ENCODE measurements at regions not wholly inside any gene's neighbourhood (a gene's known extent, or its start where the extent isn't known, plus 50 kb on each side); places are given as distances from the start of the nearest gene placed in this dataset.

- DNase-seq (ENCODE audit: low read depth) = no peak
These were observed 341.8 kb downstream of the MAN2A1 start for GRCh38 chr5:110031402-110032140.

GRCh38 chr5:110032376-110032775 lies 342.6 kb downstream of the MAN2A1 start:
- no peak for DNase-seq (ENCODE audit: low read depth)

DNA sequence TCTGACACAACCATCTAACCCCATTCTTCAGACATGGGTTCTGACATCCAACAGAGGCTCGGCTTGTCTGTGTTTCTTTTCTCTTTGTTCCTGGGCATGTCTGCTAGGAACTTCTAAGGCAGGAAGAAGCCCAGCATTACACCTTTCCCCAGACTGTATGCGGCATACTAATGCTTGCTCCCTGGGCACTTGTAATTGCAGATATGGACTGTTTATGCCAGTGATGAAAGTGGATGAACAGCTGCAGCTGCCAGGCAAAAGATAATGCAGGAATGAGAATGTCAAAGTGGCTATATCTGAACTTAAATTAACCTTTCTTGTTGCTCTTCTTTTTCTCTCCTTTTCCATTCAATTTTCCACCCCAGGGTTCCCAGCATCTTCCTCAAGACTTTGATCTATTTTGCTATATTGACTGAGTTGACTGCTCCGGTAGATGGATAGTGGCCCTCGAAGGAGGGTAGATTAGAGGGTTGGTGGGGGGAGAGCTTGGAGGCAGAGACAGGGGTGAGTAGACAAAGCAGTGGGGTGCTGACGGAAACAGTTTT lies 344.4 kb downstream of the MAN2A1 start:
- DNase-seq (ENCODE audit: low read depth) = no peak

- no peak for DNase-seq (ENCODE audit: low read depth)
These were observed 348.7 kb downstream of the MAN2A1 start for GRCh38 chr5:110038297-110038997.

- DNase-seq (ENCODE audit: low read depth) = no peak
These were observed 350.5 kb downstream of the MAN2A1 start for GRCh38 chr5:110040178-110040577.

DNA sequence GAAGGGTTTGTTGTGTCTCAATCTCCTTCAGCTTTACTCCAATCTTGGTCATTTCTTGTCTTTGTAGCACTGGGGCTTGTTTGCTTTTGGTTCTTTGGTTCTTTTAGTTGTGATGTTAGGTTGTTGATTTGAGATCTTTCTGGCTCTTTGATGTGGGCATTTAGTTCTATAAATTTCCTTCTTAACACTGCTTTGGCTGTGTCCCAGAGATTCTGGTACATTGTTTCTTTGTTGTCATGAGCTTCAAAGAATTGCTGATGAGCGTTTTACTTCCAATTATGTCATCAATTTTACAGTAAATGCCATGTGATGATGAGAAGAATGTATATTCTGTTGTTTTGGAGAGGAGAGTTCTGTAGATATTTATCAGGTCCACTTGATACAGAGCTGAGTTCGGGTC lies 353.3 kb downstream of the MAN2A1 start:
- DNase-seq (ENCODE audit: low read depth) = no peak

GRCh38 chr5:110045158-110045557 lies 355.4 kb downstream of the MAN2A1 start:
- no peak for DNase-seq (ENCODE audit: low read depth)

- DNase-seq (ENCODE audit: low read depth) = no peak
These were observed 358.8 kb downstream of the MAN2A1 start for GRCh38 chr5:110048491-110048890.

- no peak for DNase-seq (ENCODE audit: low read depth)
These were observed 360.1 kb downstream of the MAN2A1 start for GRCh38 chr5:110049816-110050215.

- DNase-seq (ENCODE audit: low read depth) = no peak
These were observed 361.1 kb downstream of the MAN2A1 start for GRCh38 chr5:110050640-110051345.

DNA sequence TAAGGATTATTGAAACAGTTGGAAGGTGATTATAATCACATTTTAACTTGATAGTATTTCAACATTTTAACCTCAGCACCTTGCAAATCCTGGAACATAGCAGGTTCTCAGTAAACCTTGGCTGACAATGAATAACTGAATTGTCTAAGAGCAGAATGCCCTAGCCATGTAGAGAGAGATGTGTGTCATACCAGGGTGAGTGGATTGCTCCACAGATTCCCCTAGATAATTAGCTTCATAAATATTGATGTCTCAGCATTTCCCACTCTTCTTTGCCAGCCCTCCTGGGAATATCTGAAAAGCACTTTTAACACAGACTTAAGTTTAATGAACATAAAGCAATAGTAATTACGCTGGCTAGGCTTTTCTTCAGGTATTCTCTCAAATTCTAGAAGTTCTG lies 363.5 kb downstream of the MAN2A1 start:
- DNase-seq (ENCODE audit: low read depth) = no peak

DNA sequence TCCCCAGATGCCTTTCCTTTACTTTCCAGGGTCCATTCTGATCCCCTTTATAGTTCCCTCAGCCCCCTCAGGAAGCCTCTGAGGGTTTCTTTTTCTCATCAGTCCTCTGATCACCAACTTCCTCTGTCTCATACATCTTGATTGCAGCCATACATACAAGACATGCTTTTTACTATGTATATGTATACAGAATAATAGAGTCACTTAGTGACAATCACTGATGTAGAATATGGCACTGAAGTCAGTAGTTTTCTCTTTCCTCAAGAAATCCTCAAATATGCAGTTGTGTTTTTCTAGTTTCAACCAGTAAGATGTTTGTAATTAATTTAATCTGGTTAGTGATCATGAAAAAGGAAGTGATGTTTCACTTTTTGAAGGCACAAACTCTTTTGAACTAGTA lies 364.1 kb downstream of the MAN2A1 start:
- no peak for DNase-seq (ENCODE audit: low read depth)

- DNase-seq (ENCODE audit: low read depth) = peak; percentile 47
These were observed 364.5 kb downstream of the MAN2A1 start for GRCh38 chr5:110054240-110054639.

DNA sequence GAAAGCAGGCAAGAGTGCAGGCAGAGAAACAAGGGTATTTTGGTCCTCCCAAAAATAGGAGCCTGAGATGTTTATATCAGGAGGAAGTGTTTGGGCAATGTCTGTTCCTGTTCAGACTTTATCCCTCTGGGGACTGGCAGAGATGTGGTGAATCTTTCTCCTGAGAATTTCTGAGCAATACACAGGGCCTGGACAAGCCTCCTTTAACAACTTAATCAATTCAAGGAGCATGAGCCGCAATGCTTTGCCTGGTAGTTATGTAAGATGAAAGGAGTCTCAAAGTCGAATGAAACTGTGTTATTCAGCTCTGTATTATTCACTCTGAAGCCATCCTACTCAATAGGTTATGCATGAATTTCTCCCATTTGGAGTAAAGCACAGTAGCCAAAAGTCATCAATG lies 365.6 kb downstream of the MAN2A1 start:
- DNase-seq (ENCODE audit: low read depth) = no peak

- DNase-seq (ENCODE audit: low read depth) = no peak
These were observed 366.9 kb downstream of the MAN2A1 start for GRCh38 chr5:110056580-110057114.

- DNase-seq (ENCODE audit: low read depth) = no peak
These were observed 368.4 kb downstream of the MAN2A1 start for GRCh38 chr5:110058175-110058574.

DNA sequence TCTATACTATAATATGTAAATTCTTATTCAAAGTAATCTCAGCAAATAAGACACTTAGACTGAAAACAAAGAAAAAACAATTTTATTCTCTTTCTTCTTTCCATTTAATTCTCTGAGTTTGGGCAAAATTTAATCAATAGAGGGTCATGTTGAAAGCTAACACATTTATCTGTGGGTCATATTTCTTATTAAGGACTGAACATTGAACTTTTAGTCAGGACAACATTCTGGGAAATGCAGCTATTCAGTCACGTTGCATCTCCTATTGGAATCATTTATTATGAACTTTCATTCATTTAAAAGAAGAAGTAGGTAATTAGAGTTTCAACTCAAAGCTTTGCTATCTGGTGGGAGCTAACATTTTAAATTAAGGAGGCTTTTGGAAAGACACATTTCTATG lies 372.5 kb downstream of the MAN2A1 start:
- DNase-seq (ENCODE audit: low read depth) = no peak

DNA sequence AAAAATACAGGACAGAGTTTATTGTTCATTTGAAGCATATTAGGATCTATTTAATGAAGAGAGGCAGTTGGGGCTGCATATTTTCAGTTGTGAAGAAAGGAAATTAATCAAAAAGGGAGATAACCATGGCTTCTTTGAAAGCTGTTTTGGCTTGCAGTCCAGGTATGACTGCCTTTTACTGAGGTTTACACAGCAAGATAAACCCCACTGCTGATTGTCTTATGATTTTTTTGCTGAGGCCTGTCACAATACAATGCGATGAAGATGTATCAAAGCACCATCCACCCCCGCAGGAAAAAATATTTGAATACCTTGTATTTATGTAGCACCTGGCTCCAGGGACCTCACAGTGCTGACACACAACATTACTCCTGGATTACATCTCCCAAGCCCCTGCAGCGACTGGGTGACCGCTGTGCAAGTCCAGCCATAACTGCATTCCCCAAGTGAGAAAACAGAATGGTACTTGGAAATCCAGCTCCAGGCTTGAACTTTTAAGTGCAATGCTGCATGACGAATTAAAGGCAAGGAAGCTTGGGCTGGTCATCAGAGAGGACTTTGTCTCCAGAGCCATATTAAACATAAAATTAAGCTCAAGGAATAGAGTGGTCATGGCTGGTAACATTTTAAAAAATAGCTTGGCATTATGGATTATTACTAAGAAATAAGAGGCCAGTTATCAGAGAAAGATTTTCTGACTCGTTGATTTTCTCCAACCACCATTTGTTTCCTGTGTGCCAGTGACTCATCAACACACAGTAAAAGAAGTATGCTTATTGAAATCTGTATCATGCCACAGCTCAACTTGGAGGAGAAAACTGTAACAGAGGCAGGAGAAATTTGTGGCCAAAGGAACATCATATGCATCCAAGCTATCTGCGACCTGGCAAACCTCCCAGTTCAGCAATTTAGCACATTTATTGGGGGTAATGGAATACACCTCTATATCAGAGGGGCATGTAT lies 374.2 kb downstream of the MAN2A1 start:
- no peak for DNase-seq (ENCODE audit: low read depth)

DNA sequence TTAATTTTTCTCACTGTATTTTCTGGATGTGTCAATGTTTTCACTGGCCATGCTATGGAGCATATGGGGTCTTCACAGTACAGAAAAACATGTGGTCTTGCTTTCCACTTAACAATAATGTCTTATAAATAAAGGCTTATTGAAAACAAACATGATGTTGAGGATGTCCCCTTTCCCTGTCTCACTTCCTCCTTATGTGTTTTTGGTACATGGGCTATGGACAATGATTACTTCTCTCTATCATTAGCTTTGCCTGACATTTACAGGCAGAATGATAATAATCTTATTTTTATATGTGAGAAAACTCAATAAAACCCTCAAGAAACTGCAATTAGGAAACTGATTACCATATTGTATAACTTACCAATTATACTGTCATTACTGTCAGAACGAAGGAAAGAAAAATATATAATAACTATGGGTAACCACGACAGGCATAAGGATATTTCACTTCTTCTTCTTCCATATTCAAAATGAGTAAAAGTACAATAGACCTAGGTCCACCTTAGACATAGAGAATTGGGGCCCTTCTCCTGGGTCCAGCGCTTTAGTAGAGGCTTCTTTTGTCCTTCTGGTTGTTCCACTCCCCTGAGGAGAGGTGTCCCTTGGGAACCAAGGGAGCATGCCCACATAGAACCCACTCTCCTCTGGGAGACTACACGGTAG lies 375.0 kb downstream of the MAN2A1 start:
- no peak for DNase-seq (ENCODE audit: low read depth)

DNA sequence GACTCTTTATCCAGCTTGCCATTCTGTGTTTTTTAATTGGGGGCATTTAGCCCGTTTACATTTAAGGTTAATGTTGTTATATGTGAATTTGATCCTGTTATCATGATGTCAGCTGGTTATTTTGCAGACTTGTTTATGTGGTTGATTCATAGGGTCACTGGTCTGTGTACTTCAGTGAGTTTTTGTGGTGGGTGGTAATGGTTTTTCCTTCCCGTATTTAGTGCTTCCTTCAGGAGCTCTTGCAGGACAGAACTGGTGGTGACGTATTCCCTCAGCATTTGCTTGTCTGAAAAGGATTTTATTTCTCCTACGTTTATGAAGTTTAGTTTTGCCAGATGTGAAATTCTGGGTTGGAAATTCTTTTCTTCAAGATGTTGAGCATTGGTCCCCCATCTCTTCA lies 381.1 kb downstream of the MAN2A1 start:
- DNase-seq (ENCODE audit: low read depth) = no peak

- no peak for DNase-seq (ENCODE audit: low read depth)
These were observed 382.9 kb downstream of the MAN2A1 start for GRCh38 chr5:110072651-110073050.

Measured in stimulated activated CD4-positive, alpha-beta T cell treated with anti-CD3 and anti-CD28 coated beads, Interleukin-2, amount 100 ng/mL, for 4 hours (primary cell).